ENCODE measurements at regions not wholly inside any gene's neighbourhood (a gene's known extent, or its start where the extent isn't known, plus 50 kb on each side); places are given as distances from the start of the nearest gene placed in this dataset.
"Not testable (repeated sequence)": the region's sequence is repeated elsewhere in the genome, so short reads cannot be mapped to it uniquely, and the experiment has no call there.

- DNase-seq (ENCODE audit: low read depth in 1 of 2, low spot score in 1 of 2), result peak in 1 of 2 experiments; percentile 12
- in situ Hi-C loops (cut with HindIII; ENCODE audit: low pct_unique_long_range_greater_than_20kb, low sequenced_read_pairs), result no loop called here
- no peak for TF ChIP-seq JUND (IDR thresholded peaks at IDR 0.05; ENCODE audit: low read depth)
Measured at GRCh38 chrX:92232182-92232581, 453.0 kb downstream of the PCDH11X start.

GRCh38 chrX:92241249-92241648, 462.1 kb downstream of the PCDH11X start:
- TF ChIP-seq JUND (IDR thresholded peaks at IDR 0.05; ENCODE audit: low read depth), result no peak
- in situ Hi-C loops (cut with HindIII; ENCODE audit: low pct_unique_long_range_greater_than_20kb, low sequenced_read_pairs), result no loop called here
- no peak for DNase-seq (ENCODE audit: low read depth in 1 of 2, low spot score in 1 of 2)

- in situ Hi-C loops (cut with HindIII; ENCODE audit: low pct_unique_long_range_greater_than_20kb, low sequenced_read_pairs), result no loop called here
- TF ChIP-seq JUND (IDR thresholded peaks at IDR 0.05; ENCODE audit: low read depth), result no peak
- DNase-seq (ENCODE audit: low read depth in 1 of 2, low spot score in 1 of 2), result no peak
Measured at GRCh38 chrX:92247076-92247475, 467.9 kb downstream of the PCDH11X start.

GRCh38 chrX:92249125-92249524, 469.9 kb downstream of the PCDH11X start:
- TF ChIP-seq JUND (IDR thresholded peaks at IDR 0.05; ENCODE audit: low read depth), result no peak

GRCh38 chrX:92260102-92260501, 480.9 kb downstream of the PCDH11X start:
- DNase-seq (ENCODE audit: low read depth in 1 of 2, low spot score in 1 of 2), result peak in 1 of 2 experiments; percentile 20
- TF ChIP-seq JUND (IDR thresholded peaks at IDR 0.05; ENCODE audit: low read depth), result no peak
- in situ Hi-C loops (cut with HindIII; ENCODE audit: low pct_unique_long_range_greater_than_20kb, low sequenced_read_pairs), result no loop called here

More at GRCh38 chrX:92249125-92249524, 469.9 kb downstream of the PCDH11X start:
- DNase-seq (ENCODE audit: low read depth in 1 of 2, low spot score in 1 of 2), result no peak
- in situ Hi-C loops (cut with HindIII; ENCODE audit: low pct_unique_long_range_greater_than_20kb, low sequenced_read_pairs), result no loop called here

GRCh38 chrX:92270936-92271855, 492.0 kb downstream of the PCDH11X start:
- DNase-seq (ENCODE audit: low read depth in 1 of 2, low spot score in 1 of 2), result no peak
- no peak for TF ChIP-seq JUND (IDR thresholded peaks at IDR 0.05; ENCODE audit: low read depth)
- in situ Hi-C loops (cut with HindIII; ENCODE audit: low pct_unique_long_range_greater_than_20kb, low sequenced_read_pairs), result no loop called here

GRCh38 chrX:92278556-92278955, 499.4 kb downstream of the PCDH11X start:
- in situ Hi-C loops (cut with HindIII; ENCODE audit: low pct_unique_long_range_greater_than_20kb, low sequenced_read_pairs); DNase-seq (ENCODE audit: low read depth in 1 of 2, low spot score in 1 of 2): not testable (repeated sequence)

GRCh38 chrX:92280347-92280746, 501.2 kb downstream of the PCDH11X start:
- DNase-seq (ENCODE audit: low read depth in 1 of 2, low spot score in 1 of 2); in situ Hi-C loops (cut with HindIII; ENCODE audit: low pct_unique_long_range_greater_than_20kb, low sequenced_read_pairs): not testable (repeated sequence)

- no peak for TF ChIP-seq JUND (IDR thresholded peaks at IDR 0.05; ENCODE audit: low read depth)
- DNase-seq (ENCODE audit: low read depth in 1 of 2, low spot score in 1 of 2), result no peak
- in situ Hi-C loops (cut with HindIII; ENCODE audit: low pct_unique_long_range_greater_than_20kb, low sequenced_read_pairs), result no loop called here
Measured at GRCh38 chrX:92283308-92283707, 504.1 kb downstream of the PCDH11X start.

GRCh38 chrX:92298067-92298466, 518.9 kb downstream of the PCDH11X start:
- DNase-seq (ENCODE audit: low read depth in 1 of 2, low spot score in 1 of 2); in situ Hi-C loops (cut with HindIII; ENCODE audit: low pct_unique_long_range_greater_than_20kb, low sequenced_read_pairs): not testable (repeated sequence)

GRCh38 chrX:92333194-92333593, 554.0 kb downstream of the PCDH11X start:
- in situ Hi-C loops (cut with HindIII; ENCODE audit: low pct_unique_long_range_greater_than_20kb, low sequenced_read_pairs); DNase-seq (ENCODE audit: low read depth in 1 of 2, low spot score in 1 of 2): not testable (repeated sequence)

- DNase-seq (ENCODE audit: low read depth in 1 of 2, low spot score in 1 of 2); in situ Hi-C loops (cut with HindIII; ENCODE audit: low pct_unique_long_range_greater_than_20kb, low sequenced_read_pairs): not testable (repeated sequence)
Measured at GRCh38 chrX:92351065-92351464, 571.9 kb downstream of the PCDH11X start.

GRCh38 chrX:92351511-92351910, 572.3 kb downstream of the PCDH11X start:
- in situ Hi-C loops (cut with HindIII; ENCODE audit: low pct_unique_long_range_greater_than_20kb, low sequenced_read_pairs), result no loop called here
- no peak for DNase-seq (ENCODE audit: low read depth in 1 of 2, low spot score in 1 of 2)
- TF ChIP-seq JUND (IDR thresholded peaks at IDR 0.05; ENCODE audit: low read depth), result no peak

Measured in T47D (cell line).